ENCODE measurements at regions not wholly inside any gene's neighbourhood (a gene's known extent, or its start where the extent isn't known, plus 50 kb on each side); places are given as distances from the start of the nearest gene placed in this dataset.
"Not testable (repeated sequence)": the region's sequence is repeated elsewhere in the genome, so short reads cannot be mapped to it uniquely, and the experiment has no call there.

DNA sequence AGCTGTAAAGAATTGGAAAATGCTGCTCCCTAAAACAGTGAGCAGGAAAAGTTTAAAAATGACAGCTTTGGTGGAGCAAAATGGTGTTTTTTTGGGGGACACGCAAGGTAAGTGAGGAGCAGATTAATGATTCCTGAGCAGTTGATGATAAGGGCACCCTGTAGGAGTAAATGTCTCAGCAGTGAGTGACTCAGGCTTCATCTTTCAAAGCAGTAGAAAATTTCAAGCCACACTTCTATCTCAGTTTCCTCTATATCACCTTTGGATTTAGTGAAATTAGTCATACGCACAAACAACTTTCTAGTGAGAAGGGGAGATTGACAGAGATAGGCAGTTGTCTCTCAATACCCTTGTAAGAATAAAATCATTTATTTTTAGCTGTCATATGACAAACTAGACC is 709.0 kb upstream of the FAM98A start:
- peak; percentile 48 for DNase-seq (ENCODE audit: low read depth)

DNA sequence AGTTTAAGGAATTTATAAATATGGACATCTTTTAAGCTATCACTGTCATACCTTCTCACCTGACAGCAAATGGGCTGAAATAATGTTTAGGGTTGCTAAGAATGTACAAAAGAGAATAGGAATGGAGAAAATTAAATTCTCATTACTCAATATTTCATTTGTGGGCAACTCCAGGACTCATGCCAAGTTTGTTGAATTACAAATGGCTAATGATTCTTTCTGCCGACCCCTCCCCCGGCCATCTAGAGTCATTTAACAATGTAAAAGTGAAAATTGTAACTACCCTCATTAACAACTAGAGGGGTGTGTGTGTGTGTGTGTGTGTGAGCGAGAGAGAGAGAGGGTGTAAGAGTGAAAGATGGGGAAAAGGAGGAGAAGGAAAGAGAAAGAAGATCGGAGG is 708.5 kb upstream of the FAM98A start:
- peak; percentile 81 for DNase-seq (ENCODE audit: low read depth)

- DNase-seq (ENCODE audit: low read depth) = peak; percentile 15
Observed at GRCh38 chr2:34306745-34307144, 707.6 kb upstream of the FAM98A start.

- peak; percentile 77 for DNase-seq (ENCODE audit: low read depth)
Observed at GRCh38 chr2:34305587-34305986, 706.5 kb upstream of the FAM98A start.

GRCh38 chr2:34294961-34295360 is 695.9 kb upstream of the FAM98A start:
- DNase-seq (ENCODE audit: low read depth) = no peak

- no peak for DNase-seq (ENCODE audit: low read depth)
Observed at GRCh38 chr2:34291076-34291475, 692.0 kb upstream of the FAM98A start.

DNA sequence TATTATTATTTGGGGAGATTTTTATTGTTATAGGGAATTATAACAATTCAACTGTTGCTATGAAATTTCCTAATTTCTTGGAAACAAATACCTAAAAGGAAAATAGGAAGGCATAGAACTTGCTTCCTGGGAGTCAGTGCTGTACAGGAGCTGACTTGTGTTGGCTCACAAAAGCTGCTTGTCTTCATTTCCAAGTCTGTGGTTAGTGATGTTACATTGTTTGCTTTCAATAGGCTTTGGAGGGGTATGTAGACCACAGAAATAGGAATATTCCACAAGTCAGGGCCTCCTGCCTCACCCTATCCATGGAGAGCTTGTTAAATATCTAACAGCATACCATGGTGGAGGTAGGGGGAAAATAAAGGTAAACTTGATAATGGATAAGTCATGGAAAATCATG is 688.9 kb upstream of the FAM98A start:
- DNase-seq (ENCODE audit: low read depth) = peak; percentile 27

DNA sequence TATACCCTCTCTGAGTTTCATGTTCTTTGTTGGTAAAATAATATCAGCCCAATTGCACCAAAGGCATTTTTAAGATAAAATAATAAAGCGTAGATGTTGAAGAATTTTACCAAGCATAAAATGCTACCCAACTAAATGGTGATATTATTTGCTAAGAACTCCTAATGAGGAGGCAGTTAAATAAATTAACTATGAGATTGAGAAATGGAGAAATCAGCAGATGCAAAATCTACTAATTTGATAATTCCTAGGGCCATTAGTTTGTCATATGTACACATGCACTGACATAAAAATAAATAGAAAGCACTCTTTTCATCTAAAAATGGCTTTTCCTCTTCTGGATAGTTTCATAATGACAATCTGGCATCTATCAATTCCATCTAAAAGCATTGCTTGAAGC is 681.5 kb upstream of the FAM98A start:
- no peak for DNase-seq (ENCODE audit: low read depth)

- no peak for DNase-seq (ENCODE audit: low read depth)
Observed at GRCh38 chr2:34266908-34267697, 668.0 kb upstream of the FAM98A start.

- no peak for DNase-seq (ENCODE audit: low read depth)
Observed at GRCh38 chr2:34261701-34262100, 662.6 kb upstream of the FAM98A start.

GRCh38 chr2:34254272-34254878 is 655.3 kb upstream of the FAM98A start:
- DNase-seq (ENCODE audit: low read depth) = peak; percentile 90

GRCh38 chr2:34252111-34252510 is 653.0 kb upstream of the FAM98A start:
- DNase-seq (ENCODE audit: low read depth) = no peak

- DNase-seq (ENCODE audit: low read depth) = peak; percentile 42
Observed at GRCh38 chr2:34251578-34251977, 652.5 kb upstream of the FAM98A start.

- DNase-seq (ENCODE audit: low read depth) = no peak
Observed at GRCh38 chr2:34244195-34244594, 645.1 kb upstream of the FAM98A start.

DNA sequence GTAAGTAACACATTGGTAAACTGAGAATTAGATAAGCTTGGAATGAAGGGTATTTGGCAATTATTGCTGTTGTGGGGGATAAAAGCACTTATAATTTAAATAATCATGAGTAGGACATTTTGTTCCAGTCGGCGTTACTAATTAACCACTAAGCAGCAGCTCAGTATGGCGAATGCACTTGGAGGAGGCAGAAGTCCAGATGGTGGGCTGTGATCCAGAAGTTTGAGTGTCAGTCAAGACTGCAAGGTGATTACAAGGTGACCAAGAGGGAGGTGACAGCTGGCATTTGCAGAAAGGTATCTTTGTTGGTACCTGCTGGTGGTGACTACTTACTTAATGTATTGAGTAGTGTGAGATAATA is 643.6 kb upstream of the FAM98A start:
- DNase-seq (ENCODE audit: low read depth) = peak; percentile 93

- DNase-seq (ENCODE audit: low read depth) = peak; percentile 95
Observed at GRCh38 chr2:34241905-34242762, 643.0 kb upstream of the FAM98A start.

DNA sequence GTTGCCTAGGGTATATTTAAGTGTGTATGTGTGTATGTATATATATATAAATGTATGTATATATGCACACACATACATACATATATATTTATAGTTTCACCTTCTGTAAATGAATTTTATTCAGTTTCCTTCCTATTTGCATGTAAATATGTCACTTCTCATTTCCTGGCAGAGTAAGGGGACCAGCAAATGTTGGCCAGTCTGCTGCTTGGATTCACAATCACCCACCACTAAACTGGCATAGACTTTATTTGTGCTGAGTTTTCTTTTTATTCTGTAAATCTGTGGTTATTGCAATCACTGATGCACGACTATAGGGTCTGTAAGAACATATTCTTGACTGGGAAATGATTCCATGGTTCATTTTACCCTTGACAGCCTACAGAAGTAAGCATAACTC is 640.4 kb upstream of the FAM98A start:
- no peak for DNase-seq (ENCODE audit: low read depth)

- peak; percentile 18 for DNase-seq (ENCODE audit: low read depth)
Observed at GRCh38 chr2:34234823-34235222, 635.7 kb upstream of the FAM98A start.

DNA sequence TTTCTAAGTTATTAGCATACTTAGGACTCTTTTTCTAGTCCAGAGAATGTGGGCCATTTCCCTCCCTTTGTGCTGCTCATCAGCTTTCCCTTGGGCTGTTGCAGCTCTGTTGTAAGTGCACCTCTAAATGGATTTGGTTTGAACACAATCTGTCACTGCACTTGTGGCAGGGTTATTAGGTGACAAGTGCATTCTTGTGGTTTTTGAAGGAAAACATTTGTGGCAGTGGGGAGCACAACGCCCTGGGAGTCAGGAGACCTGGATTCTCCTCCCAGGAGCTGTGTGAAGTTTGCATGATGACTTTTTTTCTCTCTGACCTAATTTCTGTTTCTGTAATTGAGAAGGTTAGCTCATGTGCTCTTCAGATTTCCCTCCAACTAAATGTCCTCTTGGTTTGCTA is 630.9 kb upstream of the FAM98A start:
- DNase-seq (ENCODE audit: low read depth) = peak; percentile 82

- DNase-seq (ENCODE audit: low read depth) = no peak
Observed at GRCh38 chr2:34215174-34215573, 616.1 kb upstream of the FAM98A start.

- DNase-seq (ENCODE audit: low read depth) = not testable (repeated sequence)
Observed at GRCh38 chr2:34210382-34210781, 611.3 kb upstream of the FAM98A start.

DNA sequence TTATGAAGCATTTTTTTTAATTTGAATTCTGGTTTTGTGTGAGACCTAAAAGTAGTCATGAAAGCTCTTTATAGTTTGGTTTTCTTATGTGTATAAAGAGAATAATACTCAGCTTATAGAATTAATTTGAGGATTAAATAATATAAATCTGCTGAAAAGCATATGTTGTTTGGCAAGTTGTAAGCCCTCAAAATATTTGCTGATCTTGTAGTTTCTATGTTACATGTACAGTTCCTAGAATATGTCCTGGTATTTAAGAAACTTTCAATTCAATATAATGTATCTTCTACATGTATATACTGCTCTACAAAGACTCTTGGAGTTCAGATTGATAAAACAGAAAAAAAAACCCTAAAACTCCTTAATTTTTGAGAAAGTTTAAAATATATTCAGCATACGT is 605.5 kb upstream of the FAM98A start:
- DNase-seq (ENCODE audit: low read depth) = no peak

DNA sequence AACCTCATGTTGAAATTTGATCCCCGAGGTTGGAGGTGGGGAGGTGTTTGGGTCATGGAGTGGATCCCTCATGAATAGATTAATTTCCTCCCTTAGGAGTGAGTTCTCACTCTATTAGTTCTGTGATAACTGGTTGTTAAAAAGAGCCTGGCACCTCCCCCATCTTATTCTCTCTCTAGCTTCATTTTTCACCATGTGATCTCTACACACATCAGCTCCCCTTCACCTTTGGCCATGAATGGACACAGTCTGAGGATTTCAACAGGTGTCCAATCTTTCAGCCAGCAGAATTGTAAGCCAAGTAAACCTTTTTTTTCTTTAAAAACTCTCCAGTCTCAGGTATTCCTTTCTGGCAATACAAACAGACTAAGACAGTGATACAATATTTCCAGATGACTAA is 602.0 kb upstream of the FAM98A start:
- no peak for DNase-seq (ENCODE audit: low read depth)
